ENCODE measurements at regions not wholly inside any gene's neighbourhood (a gene's known extent, or its start where the extent isn't known, plus 50 kb on each side); places are given as distances from the start of the nearest gene placed in this dataset.

- DNase-seq (ENCODE audit: low read depth), result no peak
These were observed 170.0 kb upstream of the PDGFD start for GRCh38 chr11:104333977-104334376.

GRCh38 chr11:104332110-104332509, 168.2 kb upstream of the PDGFD start:
- DNase-seq (ENCODE audit: low read depth), result no peak

- no peak for DNase-seq (ENCODE audit: low read depth)
These were observed 165.2 kb upstream of the PDGFD start for GRCh38 chr11:104329078-104329665.

- no peak for DNase-seq (ENCODE audit: low read depth)
These were observed 164.6 kb upstream of the PDGFD start for GRCh38 chr11:104328512-104328907.

GRCh38 chr11:104327861-104328511, 164.0 kb upstream of the PDGFD start:
- no peak for DNase-seq (ENCODE audit: low read depth)

- no peak for DNase-seq (ENCODE audit: low read depth)
These were observed 161.1 kb upstream of the PDGFD start for GRCh38 chr11:104325093-104325492.

GRCh38 chr11:104324276-104324675, 160.3 kb upstream of the PDGFD start:
- DNase-seq (ENCODE audit: low read depth), result no peak

- DNase-seq (ENCODE audit: low read depth), result no peak
These were observed 159.9 kb upstream of the PDGFD start for GRCh38 chr11:104323841-104324240.

GRCh38 chr11:104322696-104323095, 158.7 kb upstream of the PDGFD start:
- DNase-seq (ENCODE audit: low read depth), result no peak

GRCh38 chr11:104320956-104321355, 157.0 kb upstream of the PDGFD start:
- no peak for DNase-seq (ENCODE audit: low read depth)

GRCh38 chr11:104320097-104320496, 156.2 kb upstream of the PDGFD start:
- DNase-seq (ENCODE audit: low read depth), result no peak

GRCh38 chr11:104319396-104319795, 155.4 kb upstream of the PDGFD start:
- DNase-seq (ENCODE audit: low read depth), result no peak

GRCh38 chr11:104306862-104307474, 143.0 kb upstream of the PDGFD start:
- DNase-seq (ENCODE audit: low read depth), result no peak

- no peak for DNase-seq (ENCODE audit: low read depth)
These were observed 137.8 kb upstream of the PDGFD start for GRCh38 chr11:104301776-104302175.

- no peak for DNase-seq (ENCODE audit: low read depth)
These were observed 127.7 kb upstream of the PDGFD start for GRCh38 chr11:104291646-104292045.

GRCh38 chr11:104286129-104286528, 122.2 kb upstream of the PDGFD start:
- DNase-seq (ENCODE audit: low read depth), result no peak

- DNase-seq (ENCODE audit: low read depth), result no peak
These were observed 115.6 kb upstream of the PDGFD start for GRCh38 chr11:104279587-104279986.

GRCh38 chr11:104275992-104276391, 112.0 kb upstream of the PDGFD start:
- DNase-seq (ENCODE audit: low read depth), result no peak

- DNase-seq (ENCODE audit: low read depth), result no peak
These were observed 96.5 kb upstream of the PDGFD start for GRCh38 chr11:104260456-104260855.

- DNase-seq (ENCODE audit: low read depth), result no peak
These were observed 95.2 kb upstream of the PDGFD start for GRCh38 chr11:104259121-104259610.

GRCh38 chr11:104256525-104256924, 92.6 kb upstream of the PDGFD start:
- DNase-seq (ENCODE audit: low read depth), result no peak

GRCh38 chr11:104254347-104254746, 90.4 kb upstream of the PDGFD start:
- no peak for DNase-seq (ENCODE audit: low read depth)

GRCh38 chr11:104246590-104246989, 82.6 kb upstream of the PDGFD start:
- no peak for DNase-seq (ENCODE audit: low read depth)

- no peak for DNase-seq (ENCODE audit: low read depth)
These were observed 75.0 kb upstream of the PDGFD start for GRCh38 chr11:104238916-104239315.

All from stimulated activated CD8-positive, alpha-beta memory T cell treated with anti-CD3 and anti-CD28 coated beads, Interleukin-4, amount 100 ng/mL, for 24 hours (primary cell).